HG03060 (cell line): ENCODE measurements at regions not wholly inside any gene's neighbourhood (a gene's known extent, or its start where the extent isn't known, plus 50 kb on each side); places are given as distances from the start of the nearest gene placed in this dataset.
"Not testable (repeated sequence)": the region's sequence is repeated elsewhere in the genome, so short reads cannot be mapped to it uniquely, and the experiment has no call there.

Source experiments
- ATAC-seq: cut with Tn5 transposase; IDR thresholded peaks from one replicate; pipeline ENCODE4 v1.9.1; 2021; ENCODE audit warnings: low read depth, moderate number of reproducible peaks; ENCODE audit not compliant: unreplicated experiment

DNA sequence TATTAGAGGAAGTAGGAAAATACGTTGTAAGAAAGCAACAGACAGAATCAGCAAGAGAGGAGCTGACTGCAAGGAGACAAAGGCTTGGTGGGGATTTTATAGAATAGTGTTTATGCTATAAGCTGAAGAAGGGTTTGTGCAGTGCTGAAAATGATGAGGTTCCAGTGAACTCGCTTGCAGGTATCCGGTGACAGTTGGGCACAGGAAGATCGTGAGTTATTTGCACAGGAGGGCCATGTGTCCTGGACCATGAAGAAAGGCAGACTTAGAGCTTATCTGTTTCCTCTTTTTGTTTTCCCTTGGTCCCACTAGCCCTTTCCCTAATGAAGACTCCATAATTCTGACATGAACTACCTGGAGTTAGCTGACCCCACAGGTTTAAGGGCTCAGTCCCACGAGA, 61.4 kb downstream of the NXNL2 start:
- ATAC-seq = no peak

DNA sequence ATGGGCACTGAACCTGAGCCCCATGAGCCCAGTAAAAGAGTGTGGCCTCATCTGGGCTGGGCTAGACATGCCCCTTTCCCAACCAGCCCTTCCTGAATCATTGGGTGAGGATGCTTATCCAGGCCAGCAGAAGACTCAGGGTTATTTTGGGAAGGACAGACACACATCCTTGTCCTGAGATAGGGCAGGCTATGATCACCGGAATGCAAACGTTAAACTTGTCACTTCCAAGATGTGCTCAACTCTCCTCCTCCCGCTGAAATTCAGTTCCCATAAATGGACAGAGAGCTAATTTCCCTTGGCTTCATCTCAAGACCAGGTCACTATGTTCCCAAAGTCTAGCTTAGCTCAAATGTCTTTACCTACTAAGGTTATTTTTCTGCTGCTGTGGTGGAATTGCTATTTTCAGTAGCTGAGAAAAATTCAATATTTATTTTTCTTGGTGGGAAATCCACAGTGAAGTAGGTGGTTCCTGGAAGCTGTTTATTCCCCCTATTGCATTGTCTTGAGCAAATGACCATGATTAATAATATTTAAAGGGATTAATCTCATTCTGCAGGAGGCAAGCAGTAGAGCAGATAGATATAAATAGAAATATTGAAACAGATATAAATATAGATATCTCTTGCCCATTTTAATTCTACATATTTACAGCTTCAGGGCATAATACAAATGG, 70.0 kb downstream of the NXNL2 start:
- ATAC-seq = no peak

DNA sequence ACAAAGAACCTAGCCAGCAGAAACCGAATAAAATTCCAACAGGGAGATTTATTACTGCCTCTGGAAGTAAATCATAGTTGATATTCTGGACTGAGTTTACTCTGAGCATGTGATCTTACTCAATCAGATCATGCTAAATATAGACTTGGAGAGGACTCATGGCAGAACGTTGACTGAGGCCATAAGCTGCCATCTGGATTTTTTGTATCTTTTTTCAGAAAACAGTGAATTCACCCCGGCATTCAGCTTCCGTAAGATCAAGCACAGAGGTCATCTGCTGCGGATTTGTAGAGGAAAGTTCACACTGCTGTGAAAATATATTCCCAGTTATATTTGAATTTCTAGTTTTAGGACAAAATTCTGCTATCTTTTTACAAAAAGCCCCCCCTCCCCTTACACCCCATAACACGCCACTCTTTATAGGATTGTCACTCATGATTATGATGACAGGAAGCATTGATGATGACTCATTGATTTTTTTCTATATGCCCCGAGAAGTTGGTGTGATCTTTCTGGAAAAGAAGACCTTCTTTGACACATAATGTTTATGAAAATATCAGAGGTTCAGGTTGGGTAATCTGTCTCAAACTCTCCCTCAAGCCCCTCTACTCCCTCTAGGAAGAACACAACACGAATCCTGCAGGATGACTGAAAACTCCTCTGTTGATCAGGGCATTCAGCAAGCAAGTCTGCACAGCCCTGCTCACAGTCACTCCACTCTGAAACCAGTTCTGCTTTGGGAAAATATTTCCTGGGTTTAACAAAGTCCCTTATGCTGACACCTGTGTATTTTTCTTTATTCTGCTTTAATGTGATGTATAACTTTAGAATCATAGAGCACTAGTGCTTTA, 70.8 kb downstream of the NXNL2 start:
- ATAC-seq = no peak

DNA sequence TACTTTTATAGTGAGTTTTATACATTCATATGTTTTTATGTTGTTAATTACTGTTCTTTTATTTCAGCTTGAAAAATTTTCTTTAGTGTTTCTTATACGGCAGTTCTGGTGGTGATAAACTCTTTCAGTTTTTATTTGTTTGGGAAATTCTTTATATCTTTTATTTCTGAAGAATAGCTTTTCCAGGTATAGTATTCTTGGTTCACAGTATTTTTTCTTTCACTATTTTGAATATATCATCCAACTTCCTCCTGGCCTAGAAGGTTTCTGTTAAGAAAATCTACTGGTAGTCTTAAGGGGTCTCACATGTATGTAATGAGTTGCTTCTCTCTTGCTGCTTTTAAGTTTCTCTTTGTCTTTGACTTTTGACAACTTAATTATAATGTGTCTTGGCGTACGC, 79.4 kb downstream of the NXNL2 start:
- ATAC-seq = no peak

DNA sequence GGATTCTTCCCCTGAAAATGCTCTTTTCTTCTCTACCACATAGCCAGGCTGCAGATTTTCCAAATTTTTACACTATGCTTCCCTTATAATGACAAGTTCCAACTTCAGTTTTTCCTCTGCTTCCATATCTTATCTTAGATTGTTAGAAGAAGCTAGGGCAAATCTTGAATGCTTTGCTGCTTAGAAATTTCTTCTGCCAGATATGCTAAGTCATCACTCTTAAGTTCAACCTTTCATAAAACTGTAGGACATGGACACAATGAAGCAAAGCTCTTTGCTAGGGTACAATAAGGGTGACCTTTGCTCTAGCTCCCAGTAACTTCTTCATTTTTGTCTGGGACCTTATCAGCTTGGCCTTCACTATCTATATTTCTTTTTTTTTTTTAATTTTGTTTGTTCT, 88.7 kb downstream of the NXNL2 start:
- no peak for ATAC-seq

DNA sequence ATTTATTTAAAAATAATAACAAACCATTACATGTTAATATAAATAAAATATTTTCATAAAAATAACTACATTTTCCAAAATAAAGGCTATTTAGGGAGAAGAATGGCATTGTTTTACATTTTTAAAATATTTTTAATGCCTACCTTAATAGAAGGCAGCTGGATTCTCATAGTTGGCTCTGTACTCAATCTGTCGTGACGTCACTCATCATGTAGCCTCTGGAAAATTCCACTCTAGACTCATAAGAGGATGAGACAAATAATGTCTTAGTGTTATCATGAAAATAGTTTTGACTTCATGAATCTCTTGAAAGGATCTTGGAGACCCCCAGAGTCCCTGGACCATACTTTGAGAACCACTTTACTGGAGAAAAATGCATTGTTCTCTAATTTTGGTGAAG, 93.1 kb downstream of the NXNL2 start:
- ATAC-seq = no peak

DNA sequence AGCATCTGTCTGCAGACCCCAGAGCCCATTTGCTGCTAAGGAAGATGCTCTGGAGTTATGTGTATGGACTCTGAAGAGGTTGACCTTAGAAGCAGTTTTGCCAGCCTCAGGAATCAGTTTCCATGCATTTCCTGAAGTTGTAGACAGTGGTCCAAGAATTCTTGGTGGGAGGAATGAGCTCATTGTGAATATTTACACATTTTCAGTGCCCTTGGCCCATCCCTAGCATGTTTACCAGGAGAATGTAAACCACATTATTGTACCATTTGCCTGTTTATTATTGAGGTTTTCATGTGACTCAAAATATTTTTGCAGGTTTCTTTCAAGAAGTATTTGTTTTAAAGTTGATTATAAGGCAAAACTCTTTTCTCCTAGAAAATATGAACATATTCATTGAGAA, 93.8 kb downstream of the NXNL2 start:
- no peak for ATAC-seq

DNA sequence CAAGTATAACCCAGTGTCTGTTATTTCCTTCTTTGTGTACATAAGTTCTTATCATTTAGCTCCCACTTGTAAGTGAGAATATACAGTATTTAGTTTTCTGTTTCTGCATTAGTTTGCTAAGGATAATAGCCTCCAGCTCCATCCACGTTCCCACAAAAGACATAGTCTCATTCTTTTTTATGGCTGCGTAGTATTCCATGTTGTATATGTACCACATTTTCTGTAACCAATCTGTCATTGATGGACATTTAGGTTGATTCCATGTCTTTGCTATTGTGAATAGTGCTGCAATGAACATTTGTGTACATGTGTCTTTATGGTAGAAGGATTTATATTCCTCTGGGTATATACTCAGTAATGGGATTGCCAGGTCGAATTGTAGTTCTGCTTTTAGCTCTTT, 95.6 kb downstream of the NXNL2 start:
- not testable (repeated sequence) for ATAC-seq

DNA sequence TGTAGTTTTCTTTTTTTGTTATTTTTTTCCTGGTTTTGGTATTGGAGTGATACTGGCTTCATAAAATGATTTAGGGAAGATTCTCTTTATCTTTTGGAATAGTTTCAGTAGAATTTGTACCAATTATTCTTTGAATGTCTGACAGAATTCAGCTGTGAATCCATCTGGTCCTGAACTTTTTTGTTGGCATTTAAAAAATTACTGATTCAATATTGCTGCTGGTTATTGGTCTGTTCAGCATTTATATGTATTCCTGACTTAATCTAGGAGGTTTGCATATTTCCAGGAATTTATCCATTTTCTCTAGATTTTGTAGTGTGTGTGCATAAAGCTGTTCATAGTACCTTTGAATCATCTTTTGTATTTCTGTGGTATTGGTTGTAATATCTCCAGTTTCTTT, 100.2 kb downstream of the NXNL2 start:
- no peak for ATAC-seq

DNA sequence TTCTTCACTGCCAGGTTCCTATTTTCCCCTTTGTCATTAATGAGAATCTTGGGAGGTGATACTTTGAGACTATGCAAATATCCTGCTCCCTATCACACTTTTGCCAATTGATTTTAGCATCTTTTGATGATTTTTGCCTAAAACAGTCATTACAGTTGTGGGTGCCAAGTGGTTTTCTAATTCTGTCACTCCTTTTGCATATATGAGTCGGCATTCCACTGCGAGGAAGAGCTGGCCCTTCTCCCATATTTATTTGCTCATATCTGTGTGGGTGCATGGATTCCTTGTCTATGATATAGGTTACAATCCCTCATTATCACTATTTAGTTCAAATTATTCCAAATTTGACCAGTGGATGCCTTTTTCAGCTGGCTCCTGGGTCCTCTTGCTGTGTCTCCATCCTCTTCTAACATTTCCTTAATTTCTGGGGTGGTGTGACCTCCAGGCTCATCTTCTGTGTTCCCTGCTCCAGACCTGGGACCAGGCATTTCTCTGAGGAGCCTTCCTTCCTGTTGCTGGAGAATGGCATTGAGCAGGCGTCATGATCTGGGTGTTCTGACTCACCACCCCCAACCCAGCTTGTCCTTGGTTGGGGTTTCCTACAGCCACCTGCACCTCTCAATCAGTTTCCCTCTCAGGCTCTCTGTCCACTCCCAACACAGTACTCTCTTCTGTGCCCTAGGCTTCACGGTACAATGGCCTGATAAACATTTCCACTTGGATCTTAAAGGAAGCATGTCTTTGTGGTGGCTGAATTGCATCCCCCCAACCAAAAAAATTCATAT, 106.7 kb downstream of the NXNL2 start:
- no peak for ATAC-seq

DNA sequence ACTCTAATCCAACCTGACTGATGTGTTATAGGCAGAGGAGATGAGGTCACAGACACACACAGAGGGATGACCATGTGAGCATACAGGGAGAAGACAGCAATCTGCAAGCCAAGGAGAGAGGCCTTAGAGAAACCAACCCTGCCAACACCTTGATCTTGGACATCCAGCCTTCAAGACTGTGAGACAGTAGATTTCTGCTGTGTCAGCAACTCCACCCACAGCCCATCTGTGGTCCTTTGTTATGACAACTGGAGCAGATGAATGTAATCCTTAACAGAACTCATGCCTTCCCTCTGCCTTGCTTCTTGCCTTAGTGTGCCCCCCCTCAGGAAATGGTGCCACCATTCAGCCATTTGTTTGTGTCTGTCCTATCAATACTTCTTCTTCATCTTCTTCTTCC, 107.4 kb downstream of the NXNL2 start:
- no peak for ATAC-seq

DNA sequence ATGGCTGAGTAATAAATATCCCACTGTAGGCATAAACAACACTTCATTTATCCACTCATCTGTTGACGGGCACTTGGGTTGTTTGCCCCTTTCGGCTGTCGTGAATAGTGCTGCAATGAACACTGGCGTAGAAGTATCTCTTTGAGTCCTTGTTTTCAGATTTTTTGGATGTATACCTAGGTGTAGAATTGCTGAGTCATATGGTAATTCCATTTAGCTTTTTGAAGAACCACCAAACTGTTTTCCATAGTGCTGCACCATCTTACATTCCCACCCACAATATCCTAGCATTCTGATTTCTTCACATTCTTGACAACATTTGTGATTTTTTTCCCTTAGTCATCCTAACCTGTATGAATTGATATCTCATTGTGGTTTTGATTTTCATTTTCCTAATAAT, 109.0 kb downstream of the NXNL2 start:
- ATAC-seq = no peak

DNA sequence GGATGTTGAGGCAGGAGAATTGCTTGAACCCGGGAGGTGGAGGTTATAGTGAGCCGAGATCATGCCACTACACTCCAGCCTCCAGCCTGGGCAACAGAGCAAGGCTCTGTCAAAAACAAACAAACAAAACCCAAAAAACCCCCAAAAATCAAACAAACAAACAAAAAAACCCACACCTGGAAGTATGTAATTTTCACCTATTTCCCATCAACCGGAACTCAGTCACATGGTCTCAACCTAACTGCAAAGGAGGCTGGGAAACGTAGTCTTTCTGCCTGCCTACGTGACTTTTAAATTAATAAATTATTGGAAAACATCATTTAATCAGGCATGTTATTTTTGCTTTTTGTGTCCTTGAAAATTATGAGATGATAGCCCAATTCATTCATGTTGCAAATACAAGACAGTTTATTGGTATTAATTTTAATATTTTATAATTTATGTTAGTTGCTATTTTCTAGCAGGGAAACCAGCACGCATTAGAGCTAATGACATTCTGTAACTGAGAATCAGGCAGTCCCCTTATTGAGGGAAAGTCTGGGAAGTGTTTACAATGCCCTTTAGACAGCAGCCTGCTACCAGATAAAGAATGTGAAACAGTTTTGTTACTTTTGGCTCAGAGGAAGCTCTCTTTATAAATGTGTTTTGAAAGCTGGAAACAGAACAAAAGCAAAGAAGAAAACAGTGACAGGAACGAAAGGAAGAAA, 110.3 kb downstream of the NXNL2 start:
- no peak for ATAC-seq

DNA sequence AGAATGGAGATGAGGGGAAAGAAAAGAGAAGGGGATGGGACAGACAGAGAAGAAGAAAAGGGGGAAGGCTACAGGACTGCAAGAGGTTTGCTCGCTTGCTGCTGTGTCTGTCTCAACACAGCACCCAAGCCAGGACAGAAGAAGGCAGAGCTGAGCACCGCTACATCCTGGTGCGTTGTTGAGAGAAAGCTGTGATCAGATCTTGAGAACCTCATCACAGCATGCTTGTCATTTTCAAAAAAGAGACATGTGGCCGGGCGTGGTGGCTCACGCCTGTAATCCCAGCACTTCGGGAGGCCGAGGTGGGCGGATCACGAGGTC, 110.9 kb downstream of the NXNL2 start:
- ATAC-seq = no peak

DNA sequence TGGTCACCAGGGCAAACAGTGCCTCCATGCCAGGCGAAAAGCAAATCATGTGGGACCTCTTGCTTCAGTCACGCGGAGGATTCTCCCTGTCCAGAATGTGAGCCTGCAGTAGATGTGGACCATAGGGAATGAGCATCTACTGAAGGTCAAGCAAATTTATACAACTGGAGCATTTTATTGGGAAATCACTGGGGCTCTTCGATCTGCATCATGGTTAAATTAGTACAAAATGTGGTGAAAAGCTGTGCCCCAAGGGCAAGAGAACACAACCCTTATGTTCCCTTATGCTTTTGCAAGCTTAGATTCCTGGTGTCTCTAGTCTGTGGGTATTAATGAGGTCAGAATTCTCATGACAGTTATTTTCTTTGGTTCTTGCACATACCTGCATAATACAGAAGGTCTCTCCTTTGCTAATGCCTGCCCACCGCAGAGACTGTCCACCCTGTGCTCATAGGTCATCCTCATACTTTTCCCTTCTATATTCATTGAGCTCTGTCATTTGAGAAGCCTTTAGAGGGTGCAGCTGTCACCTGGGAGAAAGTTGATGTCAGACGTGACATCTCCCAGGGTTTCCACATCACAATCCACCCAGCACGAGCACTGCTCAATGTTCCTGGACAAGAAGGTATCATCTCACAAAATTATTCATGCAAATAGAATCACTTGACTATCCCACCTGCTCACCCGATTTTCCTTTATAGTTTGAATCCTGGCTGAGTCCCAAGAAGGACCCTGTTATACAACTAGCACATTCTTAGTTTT, 111.7 kb downstream of the NXNL2 start:
- ATAC-seq = no peak

DNA sequence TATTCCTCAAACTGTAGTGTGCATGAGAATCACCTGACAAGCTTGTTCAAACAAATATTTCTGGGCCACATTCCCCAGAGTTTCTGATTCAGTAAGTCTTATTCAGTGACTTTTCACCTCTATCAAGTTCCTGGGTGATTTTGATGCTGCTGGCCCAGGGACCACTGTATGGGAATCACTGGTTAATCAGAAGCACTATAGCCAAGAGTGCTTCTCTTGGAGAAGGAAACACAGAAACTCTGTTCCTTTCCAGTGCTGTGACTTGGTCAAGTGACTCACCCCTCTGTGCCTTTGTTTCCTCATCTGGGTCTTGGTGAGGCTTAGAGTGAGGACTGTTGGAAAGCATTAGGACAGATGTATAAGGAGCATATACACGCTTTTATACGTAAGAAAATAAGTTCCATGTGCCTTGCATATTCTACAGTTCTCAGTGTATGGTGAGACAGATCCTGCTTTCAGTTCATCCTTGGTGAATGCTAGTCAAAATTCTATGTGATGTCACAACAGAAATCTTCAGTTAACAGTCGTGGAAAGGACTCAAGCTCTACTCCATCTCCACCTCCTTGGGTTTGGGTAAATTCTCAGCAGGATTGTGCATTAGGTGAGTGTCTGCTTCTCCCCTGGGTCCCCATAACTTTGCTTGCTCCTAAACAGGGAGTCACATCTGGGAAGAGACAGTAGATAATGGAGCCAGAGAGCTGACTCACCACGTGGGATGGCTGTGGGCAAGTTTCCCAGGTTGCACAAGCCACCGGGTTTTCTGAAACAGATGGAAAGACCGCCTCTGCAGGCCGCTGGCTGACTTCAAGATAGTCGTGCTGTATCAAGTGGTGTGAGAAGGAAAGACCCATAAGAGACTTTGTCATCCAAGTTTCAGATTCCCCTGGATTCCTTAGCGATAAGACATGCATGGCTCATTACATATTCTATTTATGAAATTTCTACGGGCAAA, 117.0 kb downstream of the NXNL2 start:
- no peak for ATAC-seq

DNA sequence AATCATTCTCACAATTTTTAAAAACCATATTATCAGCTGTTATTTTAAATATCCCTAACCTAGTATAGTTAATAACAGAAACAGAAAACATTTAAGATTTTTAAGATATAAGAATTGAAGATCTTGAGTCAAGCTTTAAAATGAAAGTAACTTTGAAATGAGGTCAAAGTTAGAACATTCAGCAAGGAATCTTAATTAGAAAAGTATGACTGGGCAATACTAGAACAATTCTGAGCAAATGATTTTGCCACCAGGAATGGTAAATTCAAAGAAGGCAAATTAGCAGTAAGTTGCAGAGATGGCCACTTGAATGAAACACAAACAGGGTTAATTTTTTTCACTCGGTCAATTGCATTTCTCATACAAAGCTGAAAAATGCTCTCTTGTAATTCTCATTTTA, 117.9 kb downstream of the NXNL2 start:
- ATAC-seq = no peak

DNA sequence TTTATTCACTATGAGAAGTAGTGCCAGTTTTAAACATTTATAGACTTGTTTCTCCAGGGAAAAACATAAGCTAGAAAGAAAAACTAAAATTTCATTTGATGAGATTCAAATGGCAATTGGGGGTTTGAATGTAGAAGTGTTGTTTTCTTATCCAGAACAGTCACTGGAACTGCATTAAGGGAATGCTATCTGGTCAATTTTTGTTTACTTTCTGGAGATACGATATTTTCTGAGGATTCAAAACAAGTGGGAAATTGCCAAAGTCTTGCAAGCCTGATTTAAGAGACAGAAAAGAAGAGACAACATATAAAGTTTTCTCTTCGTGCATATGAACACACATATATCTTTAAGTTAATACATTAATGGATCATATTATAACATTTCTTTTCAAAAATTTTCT, 118.4 kb downstream of the NXNL2 start:
- ATAC-seq = no peak

DNA sequence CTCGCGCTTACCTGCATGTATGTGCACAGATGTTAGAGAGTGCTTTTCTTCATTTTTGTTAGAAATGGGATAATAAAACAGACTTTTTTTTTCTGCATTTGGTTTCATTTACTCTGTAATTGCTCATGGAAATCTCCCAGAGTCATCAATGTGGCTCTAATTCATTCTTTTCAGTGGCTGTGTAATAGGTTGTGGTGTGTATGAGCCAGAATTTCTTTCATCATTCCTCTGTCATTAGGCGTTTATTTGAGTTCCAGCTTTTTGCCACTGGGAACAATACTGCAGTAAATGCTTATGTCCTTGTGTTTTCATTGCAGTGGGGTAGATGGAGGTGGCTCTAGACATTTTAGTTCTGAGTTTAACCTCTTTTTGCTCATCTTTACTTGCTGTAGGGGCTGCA, 118.9 kb downstream of the NXNL2 start:
- ATAC-seq = no peak
